GM10266 (cell line): ENCODE measurements at regions not wholly inside any gene's neighbourhood (a gene's known extent, or its start where the extent isn't known, plus 50 kb on each side); places are given as distances from the start of the nearest gene placed in this dataset.

ENCODE experiments used
- DNase-seq: peaks from one replicate; pipeline ENCODE4 v3.0.0; 2012; ENCODE audit errors: extremely low spot score
- TF ChIP-seq, protein P1 (sequence below): IDR thresholded peaks from 2 replicates; pipeline ENCODE4 v1.5.1; 2012; ENCODE audit warnings: mild to moderate bottlenecking, low read depth; ENCODE audit not compliant: control insufficient read depth, insufficient read depth; ENCODE audit errors: missing control alignments

DNA sequence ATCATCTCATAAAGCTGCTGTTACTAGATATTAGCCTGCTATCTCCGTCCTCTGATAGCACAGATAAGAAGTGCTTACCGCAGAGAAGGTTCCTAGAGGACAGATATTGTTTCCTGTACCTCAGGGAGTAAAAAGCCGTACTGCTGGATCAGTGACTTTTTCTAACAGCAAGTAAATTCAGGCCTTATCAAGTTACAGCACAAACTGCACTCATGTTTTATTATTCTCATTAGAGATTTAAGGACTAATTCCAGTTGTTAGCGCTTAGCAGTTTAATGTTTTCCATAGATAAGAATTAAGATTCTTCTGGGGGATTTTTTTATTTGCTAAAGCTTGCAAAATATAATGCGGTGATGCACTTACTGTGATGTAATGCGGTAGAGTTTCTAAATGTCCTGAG lies 119.0 kb upstream of the OBI1 start:
- DNase-seq = no peak
- TF ChIP-seq, protein P1, sequence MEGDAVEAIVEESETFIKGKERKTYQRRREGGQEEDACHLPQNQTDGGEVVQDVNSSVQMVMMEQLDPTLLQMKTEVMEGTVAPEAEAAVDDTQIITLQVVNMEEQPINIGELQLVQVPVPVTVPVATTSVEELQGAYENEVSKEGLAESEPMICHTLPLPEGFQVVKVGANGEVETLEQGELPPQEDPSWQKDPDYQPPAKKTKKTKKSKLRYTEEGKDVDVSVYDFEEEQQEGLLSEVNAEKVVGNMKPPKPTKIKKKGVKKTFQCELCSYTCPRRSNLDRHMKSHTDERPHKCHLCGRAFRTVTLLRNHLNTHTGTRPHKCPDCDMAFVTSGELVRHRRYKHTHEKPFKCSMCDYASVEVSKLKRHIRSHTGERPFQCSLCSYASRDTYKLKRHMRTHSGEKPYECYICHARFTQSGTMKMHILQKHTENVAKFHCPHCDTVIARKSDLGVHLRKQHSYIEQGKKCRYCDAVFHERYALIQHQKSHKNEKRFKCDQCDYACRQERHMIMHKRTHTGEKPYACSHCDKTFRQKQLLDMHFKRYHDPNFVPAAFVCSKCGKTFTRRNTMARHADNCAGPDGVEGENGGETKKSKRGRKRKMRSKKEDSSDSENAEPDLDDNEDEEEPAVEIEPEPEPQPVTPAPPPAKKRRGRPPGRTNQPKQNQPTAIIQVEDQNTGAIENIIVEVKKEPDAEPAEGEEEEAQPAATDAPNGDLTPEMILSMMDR = no peak

DNA sequence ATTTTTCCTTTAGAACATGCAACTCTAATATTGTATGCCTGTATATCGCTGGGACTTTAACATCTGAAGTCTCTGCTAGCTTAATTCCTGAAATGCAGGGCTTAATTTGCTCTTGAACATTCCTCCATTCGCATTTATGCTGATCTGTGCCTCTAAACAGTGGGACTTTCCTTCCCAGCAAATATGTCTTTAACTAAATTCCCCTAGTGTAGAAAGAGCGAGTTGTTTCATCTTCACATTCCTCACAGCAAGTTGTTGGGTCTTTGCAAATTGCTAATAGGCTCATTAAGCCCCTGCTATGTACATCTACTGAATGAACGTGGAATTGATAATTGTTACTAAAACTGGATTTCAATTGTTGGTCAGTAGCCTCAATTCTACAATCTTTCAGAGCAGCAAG lies 118.4 kb upstream of the OBI1 start:
- no peak for DNase-seq
- TF ChIP-seq, protein P1 = no peak

DNA sequence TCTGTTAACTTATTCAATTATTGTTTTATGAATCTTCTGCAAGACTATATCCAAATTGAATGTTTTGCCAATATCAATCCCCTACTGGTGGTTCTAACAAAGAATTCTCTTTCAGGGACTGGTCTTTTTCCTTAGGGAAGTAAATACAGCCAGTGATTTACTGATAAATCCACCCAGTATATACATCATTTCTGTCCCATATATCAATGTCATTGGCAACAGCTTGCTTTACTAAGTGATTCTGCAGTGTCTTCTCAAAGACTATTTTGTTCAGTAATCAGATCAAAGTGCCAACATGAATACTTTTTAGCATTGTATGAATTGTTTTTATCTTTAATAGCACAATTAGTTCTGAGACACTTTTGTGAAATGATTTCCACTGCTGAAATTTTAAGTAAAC lies 114.0 kb upstream of the OBI1 start:
- no peak for DNase-seq

DNA sequence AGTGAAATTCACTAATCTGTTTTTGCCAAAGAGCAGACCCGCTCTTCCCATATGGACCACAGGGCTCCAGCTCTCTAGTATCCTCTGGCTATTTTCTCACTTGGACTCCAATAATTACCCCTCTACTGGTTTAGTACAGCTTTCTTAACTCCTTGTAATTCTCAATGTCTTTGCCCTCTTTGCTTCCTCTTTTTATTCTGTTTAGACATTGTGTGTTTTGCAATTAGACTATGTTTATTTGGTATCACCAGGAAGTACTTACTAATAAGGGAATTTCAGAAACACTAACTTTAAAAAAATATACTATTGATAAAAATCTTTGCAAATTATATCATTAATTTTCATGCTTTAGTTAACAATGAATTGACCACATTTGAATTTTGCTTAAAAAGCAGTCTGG lies 111.6 kb upstream of the OBI1 start:
- TF ChIP-seq, protein P1 = no peak
- DNase-seq = no peak

More for the DNA sequence above, 114.0 kb upstream of the OBI1 start:
- TF ChIP-seq, protein P1 = no peak

DNA sequence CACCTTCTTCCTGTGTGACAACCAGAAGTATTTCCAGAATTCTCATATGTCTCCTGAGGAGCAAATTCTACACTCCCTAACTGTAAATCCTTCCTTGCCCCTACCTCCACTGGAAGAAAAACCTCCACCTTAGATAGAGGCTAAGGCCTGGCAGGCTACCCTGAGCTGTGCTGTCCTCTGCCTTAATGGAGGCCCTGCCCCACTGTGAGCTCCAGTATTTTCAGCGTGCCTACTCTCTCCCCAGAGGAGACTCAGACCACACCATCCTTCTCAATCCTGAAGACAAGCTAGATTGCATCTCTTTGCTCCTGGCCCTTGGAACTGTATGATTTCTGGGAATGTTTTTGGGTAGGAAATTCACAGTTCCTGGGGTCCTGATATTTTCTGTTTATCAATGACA lies 110.0 kb upstream of the OBI1 start:
- TF ChIP-seq, protein P1 = no peak
- DNase-seq = no peak

DNA sequence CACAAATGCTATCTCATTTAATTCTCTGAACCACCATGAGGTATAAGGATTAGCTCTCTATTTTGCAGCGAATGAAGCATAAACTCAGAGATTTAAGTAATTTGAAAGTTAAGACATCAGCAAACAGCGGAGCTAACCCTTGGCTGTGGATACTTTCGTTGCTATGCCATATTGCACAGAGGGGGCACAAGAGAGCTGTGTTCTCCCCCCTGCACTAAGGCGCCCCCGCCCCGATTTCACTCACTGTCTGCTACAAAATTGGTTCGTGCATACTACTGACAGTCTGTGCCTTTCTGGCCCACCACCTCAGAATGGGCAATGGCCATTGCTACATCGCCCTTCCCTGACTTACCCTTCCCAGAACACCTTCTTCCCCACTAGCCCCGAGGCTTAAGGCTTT lies 105.7 kb upstream of the OBI1 start:
- DNase-seq = no peak
- TF ChIP-seq, protein P1 = no peak

DNA sequence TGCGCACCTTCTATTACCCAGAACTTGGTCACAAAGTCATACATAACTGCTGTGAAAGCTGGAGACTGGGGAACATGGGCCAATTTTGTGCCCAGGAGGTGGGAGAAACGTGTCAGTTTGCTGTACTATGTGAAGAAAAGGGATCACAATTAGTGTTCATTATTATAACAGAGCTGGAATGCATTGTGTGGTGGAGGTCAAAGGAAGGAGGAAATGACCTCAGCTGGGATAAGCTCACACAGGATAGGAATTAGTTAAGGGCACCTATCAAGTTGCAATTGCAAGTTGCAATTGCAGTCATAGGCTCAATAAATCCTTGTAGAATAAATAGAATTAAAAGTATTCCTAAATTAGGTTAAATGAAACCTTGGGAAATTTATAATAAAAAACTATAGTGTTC lies 103.9 kb upstream of the OBI1 start:
- no peak for DNase-seq
- TF ChIP-seq, protein P1 = no peak
